ENCODE measurements at regions not wholly inside any gene's neighbourhood (a gene's known extent, or its start where the extent isn't known, plus 50 kb on each side); places are given as distances from the start of the nearest gene placed in this dataset.

- DNase-seq (ENCODE audit: low spot score): peak; percentile 27
Observed at GRCh38 chr5:134063188-134063820, 51.2 kb upstream of the TCF7 start.

- DNase-seq (ENCODE audit: low spot score): no peak
Observed at GRCh38 chr5:134059758-134060495, 54.6 kb upstream of the TCF7 start.

GRCh38 chr5:134055015-134055414 lies 50.2 kb upstream of the VDAC1 start:
- no peak for DNase-seq (ENCODE audit: low spot score)
